ENCODE measurements at regions not wholly inside any gene's neighbourhood (a gene's known extent, or its start where the extent isn't known, plus 50 kb on each side); places are given as distances from the start of the nearest gene placed in this dataset.

DNA sequence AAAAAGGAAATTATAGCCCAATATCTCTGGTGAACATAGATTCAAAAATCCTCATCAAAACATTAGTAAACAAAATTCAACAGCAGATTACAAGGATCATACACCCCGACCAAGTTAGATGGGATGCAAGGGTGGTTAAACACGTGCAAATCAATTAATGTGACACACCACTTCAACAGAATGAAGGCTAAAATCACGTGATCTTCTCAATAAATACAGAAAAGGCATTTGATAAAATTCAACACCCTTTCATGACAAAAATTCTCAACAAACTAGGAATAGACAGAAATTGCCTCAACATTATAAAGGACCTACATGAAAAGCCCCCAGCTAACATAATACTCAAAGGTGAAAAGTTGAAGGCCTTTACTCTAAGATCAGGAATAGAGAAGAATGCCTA is 590.8 kb upstream of the FZD8 start:
- intact Hi-C loops (cut with DNase I): no loop called here
- Histone ChIP-seq H3K36me3 (replicated peaks in 1 of 2; ENCODE audit: insufficient read depth in 1 of 2, low read depth in 2 of 2) (no peaks in the 10 kb centered on the region), H3K27me3 (no peaks in the 10 kb centered on the region), H3K4me3 (no peak overlapping the region), H3K4me1 (no peaks in the 10 kb centered on the region), H3K9me3 (no peaks in the 10 kb centered on the region), H3K27ac (no peak overlapping the region)
- no peak for DNase-seq
- no peak for ATAC-seq
- 61 to 62% methylated on average over 3 of the region's 3 CpGs for WGBS, 2 donors
- no peak for TF ChIP-seq POLR2A (IDR thresholded peaks at IDR 0.05)
- no peak for TF ChIP-seq CTCF (IDR thresholded peaks at IDR 0.05)

- H3K36me3 ChIP-seq (replicated peaks in 1 of 2; ENCODE audit: insufficient read depth in 1 of 2, low read depth in 2 of 2): no peaks in the 10 kb centered on the region
- H3K27ac ChIP-seq: no peak overlapping the region
- H3K27me3 ChIP-seq: no peaks in the 10 kb centered on the region
- DNase-seq: no peak
- intact Hi-C loops (cut with DNase I): no loop called here
- TF ChIP-seq POLR2A (IDR thresholded peaks at IDR 0.05): no peak
- no peak for TF ChIP-seq CTCF (IDR thresholded peaks at IDR 0.05)
- H3K9me3 ChIP-seq: no peaks in the 10 kb centered on the region
- 75 to 76% methylated on average over 4 of the region's 4 CpGs for WGBS, 2 donors
- no peak for ATAC-seq
- H3K4me1 ChIP-seq: no peaks in the 10 kb centered on the region
- H3K4me3 ChIP-seq: no peak overlapping the region
These were observed 582.4 kb upstream of the FZD8 start for GRCh38 chr10:36224431-36224985.

DNA sequence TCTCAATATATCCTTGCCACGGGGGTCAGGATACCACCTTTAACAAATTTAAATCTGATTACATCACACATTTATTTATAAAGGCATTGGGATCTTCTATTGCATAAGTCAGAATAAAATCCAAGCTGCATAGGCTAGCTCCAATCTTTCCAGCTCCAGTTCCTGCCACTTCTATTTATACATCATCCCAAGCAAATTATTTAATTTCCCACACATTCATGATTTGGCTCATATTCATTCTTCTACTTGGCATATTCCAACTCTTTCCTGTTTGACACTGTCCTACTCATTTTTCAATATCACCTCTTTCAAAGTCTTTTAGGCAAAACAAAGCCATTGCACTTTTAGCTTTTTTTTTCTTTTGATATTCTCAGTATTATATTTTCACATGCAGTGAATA is 579.0 kb upstream of the FZD8 start:
- Histone ChIP-seq H3K4me1 (no peaks in the 10 kb centered on the region), H3K36me3 (replicated peaks in 1 of 2; ENCODE audit: insufficient read depth in 1 of 2, low read depth in 2 of 2) (no peaks in the 10 kb centered on the region), H3K9me3 (no peaks in the 10 kb centered on the region), H3K4me3 (no peak overlapping the region), H3K27ac (no peak overlapping the region), H3K27me3 (no peaks in the 10 kb centered on the region)
- TF ChIP-seq POLR2A (IDR thresholded peaks at IDR 0.05) (no peak), CTCF (IDR thresholded peaks at IDR 0.05) (no peak)
- DNase-seq (no peak), ATAC-seq (no peak)
- WGBS, 2 donors: 38 to 46% methylated on average over 1 of the region's 1 CpG
- intact Hi-C loops (cut with DNase I): no loop called here

GRCh38 chr10:36220151-36220550 is 578.1 kb upstream of the FZD8 start:
- Histone ChIP-seq H3K4me3 (no peak overlapping the region), H3K36me3 (replicated peaks in 1 of 2; ENCODE audit: insufficient read depth in 1 of 2, low read depth in 2 of 2) (no peaks in the 10 kb centered on the region), H3K4me1 (no peaks in the 10 kb centered on the region), H3K9me3 (no peaks in the 10 kb centered on the region), H3K27ac (no peak overlapping the region), H3K27me3 (no peaks in the 10 kb centered on the region)
- no peak for TF ChIP-seq CTCF (IDR thresholded peaks at IDR 0.05)
- TF ChIP-seq POLR2A (IDR thresholded peaks at IDR 0.05): no peak
- whole genome bisulfite sequencing, 2 donors: 11 to 20% methylated on average over 1 of the region's 1 CpG
- ATAC-seq (no peak), DNase-seq (no peak)
- intact Hi-C loops (cut with DNase I): no loop called here

DNA sequence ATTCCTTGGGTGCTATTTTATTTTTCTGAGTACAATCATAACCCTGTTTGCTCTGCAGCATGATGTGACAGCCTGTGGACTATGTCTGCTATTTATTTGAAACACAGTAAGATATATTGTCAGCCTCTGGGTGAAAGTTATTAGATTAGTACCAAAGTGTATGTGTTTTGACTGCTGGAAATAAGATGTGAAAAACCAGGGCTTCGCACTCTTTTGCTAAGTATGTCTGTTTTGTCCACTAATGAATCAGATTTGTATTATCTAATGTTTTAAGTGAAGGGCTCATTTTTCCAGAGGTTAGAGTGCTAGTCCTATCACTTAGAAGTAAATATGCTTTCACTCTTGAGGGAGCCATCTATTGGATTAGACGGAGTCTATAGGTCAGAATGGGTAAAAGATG is 569.8 kb upstream of the FZD8 start:
- no peak for TF ChIP-seq POLR2A (IDR thresholded peaks at IDR 0.05)
- no peak for TF ChIP-seq CTCF (IDR thresholded peaks at IDR 0.05)
- Histone ChIP-seq H3K27ac (no peak overlapping the region), H3K9me3 (no peaks in the 10 kb centered on the region), H3K4me3 (no peak overlapping the region), H3K27me3 (no peaks in the 10 kb centered on the region), H3K36me3 (replicated peaks in 1 of 2; ENCODE audit: insufficient read depth in 1 of 2, low read depth in 2 of 2) (no peaks in the 10 kb centered on the region), H3K4me1 (no peaks in the 10 kb centered on the region)
- ATAC-seq (no peak), DNase-seq (no peak)
- 51 to 82% methylated on average over 2 of the region's 2 CpGs for WGBS, 2 donors
- intact Hi-C loops (cut with DNase I): no loop called here
